ENCODE measurements at regions not wholly inside any gene's neighbourhood (a gene's known extent, or its start where the extent isn't known, plus 50 kb on each side); places are given as distances from the start of the nearest gene placed in this dataset.
A peak's percentile ranks its signal among the peaks of the same experiment; 100 is the strongest.
"Not testable (repeated sequence)": the region's sequence is repeated elsewhere in the genome, so short reads cannot be mapped to it uniquely, and the experiment has no call there.

DNA sequence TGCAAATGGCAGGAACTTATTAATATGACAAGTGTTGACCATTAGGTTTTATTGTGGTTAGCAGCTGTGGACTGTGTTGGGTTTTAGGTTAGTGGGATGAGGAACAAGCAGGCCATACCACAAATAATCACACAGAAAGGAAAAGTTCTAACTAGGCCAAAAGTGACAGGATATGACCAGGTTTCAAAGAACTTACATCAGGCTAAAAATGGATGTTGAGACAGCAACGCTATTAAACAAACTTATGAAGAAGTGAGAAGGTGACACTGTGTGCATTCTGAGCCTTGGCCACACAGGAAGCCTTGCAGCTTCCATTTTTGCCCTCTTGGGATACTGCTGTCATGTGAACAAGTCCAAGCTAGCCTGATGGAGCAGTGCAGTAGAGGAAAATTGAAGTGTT is 568.8 kb downstream of the HTR7 start:
- ATAC-seq: no peak
- in situ Hi-C loops (cut with HindIII; ENCODE audit: low pct_unique_long_range_greater_than_20kb, low sequenced_read_pairs) (no loop called here), intact Hi-C loops (cut with micrococcal nuclease; ENCODE audit: unreplicated experiment) (no loop called here)
- peak; percentile 13 for DNase-seq (ENCODE audit: low read depth, low spot score)
- H3K4me3 ChIP-seq (ENCODE audit: low read depth in 2 of 2, low read length in 2 of 2): no peak overlapping the region
- H3K4me1 ChIP-seq (ENCODE audit: control insufficient read depth, insufficient read depth, low read length): no peaks in the 10 kb centered on the region
- TF ChIP-seq SIN3A (IDR thresholded peaks at IDR 0.05; ENCODE audit: borderline replicate concordance, insufficient read depth, low read depth, low read length): no peak
- TF ChIP-seq, protein P1, sequence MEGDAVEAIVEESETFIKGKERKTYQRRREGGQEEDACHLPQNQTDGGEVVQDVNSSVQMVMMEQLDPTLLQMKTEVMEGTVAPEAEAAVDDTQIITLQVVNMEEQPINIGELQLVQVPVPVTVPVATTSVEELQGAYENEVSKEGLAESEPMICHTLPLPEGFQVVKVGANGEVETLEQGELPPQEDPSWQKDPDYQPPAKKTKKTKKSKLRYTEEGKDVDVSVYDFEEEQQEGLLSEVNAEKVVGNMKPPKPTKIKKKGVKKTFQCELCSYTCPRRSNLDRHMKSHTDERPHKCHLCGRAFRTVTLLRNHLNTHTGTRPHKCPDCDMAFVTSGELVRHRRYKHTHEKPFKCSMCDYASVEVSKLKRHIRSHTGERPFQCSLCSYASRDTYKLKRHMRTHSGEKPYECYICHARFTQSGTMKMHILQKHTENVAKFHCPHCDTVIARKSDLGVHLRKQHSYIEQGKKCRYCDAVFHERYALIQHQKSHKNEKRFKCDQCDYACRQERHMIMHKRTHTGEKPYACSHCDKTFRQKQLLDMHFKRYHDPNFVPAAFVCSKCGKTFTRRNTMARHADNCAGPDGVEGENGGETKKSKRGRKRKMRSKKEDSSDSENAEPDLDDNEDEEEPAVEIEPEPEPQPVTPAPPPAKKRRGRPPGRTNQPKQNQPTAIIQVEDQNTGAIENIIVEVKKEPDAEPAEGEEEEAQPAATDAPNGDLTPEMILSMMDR (IDR thresholded peaks at IDR 0.05): no peak
- TF ChIP-seq, protein P2, sequence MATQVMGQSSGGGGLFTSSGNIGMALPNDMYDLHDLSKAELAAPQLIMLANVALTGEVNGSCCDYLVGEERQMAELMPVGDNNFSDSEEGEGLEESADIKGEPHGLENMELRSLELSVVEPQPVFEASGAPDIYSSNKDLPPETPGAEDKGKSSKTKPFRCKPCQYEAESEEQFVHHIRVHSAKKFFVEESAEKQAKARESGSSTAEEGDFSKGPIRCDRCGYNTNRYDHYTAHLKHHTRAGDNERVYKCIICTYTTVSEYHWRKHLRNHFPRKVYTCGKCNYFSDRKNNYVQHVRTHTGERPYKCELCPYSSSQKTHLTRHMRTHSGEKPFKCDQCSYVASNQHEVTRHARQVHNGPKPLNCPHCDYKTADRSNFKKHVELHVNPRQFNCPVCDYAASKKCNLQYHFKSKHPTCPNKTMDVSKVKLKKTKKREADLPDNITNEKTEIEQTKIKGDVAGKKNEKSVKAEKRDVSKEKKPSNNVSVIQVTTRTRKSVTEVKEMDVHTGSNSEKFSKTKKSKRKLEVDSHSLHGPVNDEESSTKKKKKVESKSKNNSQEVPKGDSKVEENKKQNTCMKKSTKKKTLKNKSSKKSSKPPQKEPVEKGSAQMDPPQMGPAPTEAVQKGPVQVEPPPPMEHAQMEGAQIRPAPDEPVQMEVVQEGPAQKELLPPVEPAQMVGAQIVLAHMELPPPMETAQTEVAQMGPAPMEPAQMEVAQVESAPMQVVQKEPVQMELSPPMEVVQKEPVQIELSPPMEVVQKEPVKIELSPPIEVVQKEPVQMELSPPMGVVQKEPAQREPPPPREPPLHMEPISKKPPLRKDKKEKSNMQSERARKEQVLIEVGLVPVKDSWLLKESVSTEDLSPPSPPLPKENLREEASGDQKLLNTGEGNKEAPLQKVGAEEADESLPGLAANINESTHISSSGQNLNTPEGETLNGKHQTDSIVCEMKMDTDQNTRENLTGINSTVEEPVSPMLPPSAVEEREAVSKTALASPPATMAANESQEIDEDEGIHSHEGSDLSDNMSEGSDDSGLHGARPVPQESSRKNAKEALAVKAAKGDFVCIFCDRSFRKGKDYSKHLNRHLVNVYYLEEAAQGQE (IDR thresholded peaks at IDR 0.05; ENCODE audit: insufficient read depth in 1 of 2, low read depth in 2 of 2, low read length in 1 of 2): no peak
- TF ChIP-seq TCF7L2 (IDR thresholded peaks at IDR 0.05; ENCODE audit: low read depth, low read length): no peak
- TF ChIP-seq POLR2AphosphoS5 (IDR thresholded peaks at IDR 0.05; ENCODE audit: low read depth, low read length): no peak
- no peaks in the 10 kb centered on the region for H3K27me3 ChIP-seq (ENCODE audit: control insufficient read depth, insufficient read depth, low read length)
- no peaks in the 10 kb centered on the region for H3K36me3 ChIP-seq (ENCODE audit: control insufficient read depth, insufficient read depth, low read length)
- ChIA-PET CTCF (no interaction called here), POLR2A (no interaction called here)
- BruUV-seq (replicated peaks): no TSS peak
- no peak overlapping the region for H3K27ac ChIP-seq (ENCODE audit: low read length)
- no peaks in the 10 kb centered on the region for H3K9me3 ChIP-seq (ENCODE audit: control insufficient read depth, insufficient read depth, low read depth, low read length)

DNA sequence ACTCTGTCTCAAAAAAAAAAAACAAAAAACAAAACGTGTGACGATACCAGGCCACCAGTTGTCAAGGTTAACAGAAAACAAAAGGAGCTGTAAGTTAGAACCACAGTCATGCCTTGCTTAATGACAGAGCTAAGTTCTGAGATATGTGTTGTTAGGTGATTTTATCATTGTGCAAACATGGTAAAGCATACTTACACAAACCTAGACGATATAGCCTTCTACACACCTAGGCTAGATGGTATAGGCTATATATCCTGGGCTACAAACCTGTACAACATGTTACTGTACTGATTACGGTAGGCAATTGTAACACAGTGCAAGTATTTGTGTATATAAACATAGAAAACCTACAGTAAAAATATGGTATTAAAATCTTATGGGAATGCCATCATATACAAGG is 564.2 kb downstream of the HTR7 start:
- Histone ChIP-seq H3K36me3 (ENCODE audit: control insufficient read depth, insufficient read depth, low read length) (no peaks in the 10 kb centered on the region), H3K27ac (ENCODE audit: low read length) (no peak overlapping the region), H3K4me3 (ENCODE audit: low read depth in 2 of 2, low read length in 2 of 2) (no peak overlapping the region), H3K4me1 (ENCODE audit: control insufficient read depth, insufficient read depth, low read length) (no peaks in the 10 kb centered on the region), H3K9me3 (ENCODE audit: control insufficient read depth, insufficient read depth, low read depth, low read length) (no peaks in the 10 kb centered on the region), H3K27me3 (ENCODE audit: control insufficient read depth, insufficient read depth, low read length) (no peaks in the 10 kb centered on the region)
- no peak for ATAC-seq
- no TSS peak for BruUV-seq (replicated peaks)
- in situ Hi-C loops (cut with HindIII; ENCODE audit: low pct_unique_long_range_greater_than_20kb, low sequenced_read_pairs) (no loop called here), intact Hi-C loops (cut with micrococcal nuclease; ENCODE audit: unreplicated experiment) (no loop called here)
- DNase-seq (ENCODE audit: low read depth, low spot score): no peak
- TF ChIP-seq TCF7L2 (IDR thresholded peaks at IDR 0.05; ENCODE audit: low read depth, low read length) (no peak), POLR2AphosphoS5 (IDR thresholded peaks at IDR 0.05; ENCODE audit: low read depth, low read length) (no peak), SIN3A (IDR thresholded peaks at IDR 0.05; ENCODE audit: borderline replicate concordance, insufficient read depth, low read depth, low read length) (no peak)
- TF ChIP-seq, protein P1 (IDR thresholded peaks at IDR 0.05): no peak
- TF ChIP-seq, protein P2 (IDR thresholded peaks at IDR 0.05; ENCODE audit: insufficient read depth in 1 of 2, low read depth in 2 of 2, low read length in 1 of 2): no peak
- ChIA-PET POLR2A (no interaction called here), CTCF (interaction anchor here (0.6 kb wide), 1 partner anchor 390 kb away, joined by 3 read pairs; no protein-coding TSS in a partner anchor)

DNA sequence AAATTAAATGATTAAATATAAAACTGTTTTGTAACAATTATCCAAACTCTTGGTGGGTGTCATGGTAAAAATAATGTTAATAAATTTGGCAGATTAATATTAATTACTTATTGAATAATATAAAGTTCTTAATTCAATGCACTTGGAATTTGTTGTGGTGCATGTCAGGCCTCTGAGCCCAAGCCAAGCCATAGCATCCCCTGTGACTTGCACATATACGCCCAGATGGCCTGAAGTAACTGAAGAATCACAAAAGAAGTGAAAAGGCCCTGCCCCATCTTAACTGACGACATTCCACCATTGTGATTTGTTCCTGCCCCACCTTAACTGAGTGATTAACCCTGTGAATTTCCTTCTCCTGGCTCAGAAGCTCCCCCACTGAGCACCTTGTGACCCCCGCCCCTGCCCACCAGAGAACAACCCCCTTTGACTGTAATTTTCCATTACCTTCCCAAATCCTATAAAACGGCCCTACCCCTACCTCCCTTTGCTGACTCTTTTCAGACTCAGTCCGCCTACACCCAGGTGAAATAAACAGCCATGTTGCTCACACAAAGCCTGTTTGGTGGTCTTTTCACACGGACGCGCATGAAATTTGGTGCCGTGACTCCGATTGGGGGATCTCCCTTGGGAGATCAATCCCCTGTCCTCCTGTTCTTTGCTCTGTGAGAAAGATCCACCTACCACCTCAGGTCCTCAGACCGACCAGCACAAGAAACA is 562.9 kb downstream of the HTR7 start:
- BruUV-seq (replicated peaks); CTCF ChIA-PET; H3K36me3 ChIP-seq (ENCODE audit: control insufficient read depth, insufficient read depth, low read length); intact Hi-C loops (cut with micrococcal nuclease; ENCODE audit: unreplicated experiment); POLR2A ChIA-PET; DNase-seq (ENCODE audit: low read depth, low spot score); H3K4me1 ChIP-seq (ENCODE audit: control insufficient read depth, insufficient read depth, low read length); in situ Hi-C loops (cut with HindIII; ENCODE audit: low pct_unique_long_range_greater_than_20kb, low sequenced_read_pairs); H3K9me3 ChIP-seq (ENCODE audit: control insufficient read depth, insufficient read depth, low read depth, low read length); ATAC-seq; H3K27ac ChIP-seq (ENCODE audit: low read length); H3K4me3 ChIP-seq (ENCODE audit: low read depth in 2 of 2, low read length in 2 of 2); H3K27me3 ChIP-seq (ENCODE audit: control insufficient read depth, insufficient read depth, low read length): not testable (repeated sequence)

Measured in Panc1 (cell line).